Cerebellar nuclear complex (tissue), 1 donor: ENCODE measurements at regions not wholly inside any gene's neighbourhood (a gene's known extent, or its start where the extent isn't known, plus 50 kb on each side); places are given as distances from the start of the nearest gene placed in this dataset.

Experiments
- DNase-seq, 2 experiments: peaks; one replicate each; lab custom pipeline; 2025; lab: John Stamatoyannopoulos, UW

- DNase-seq, result no peak
These were observed 269.9 kb downstream of the MTRR start for GRCh38 chr5:8138884-8139283.

- no peak for DNase-seq
These were observed 281.8 kb downstream of the MTRR start for GRCh38 chr5:8150791-8151190.

- DNase-seq, result no peak
These were observed 287.8 kb downstream of the MTRR start for GRCh38 chr5:8156706-8157105.

- DNase-seq, result no peak
These were observed 288.4 kb downstream of the MTRR start for GRCh38 chr5:8157320-8157822.

GRCh38 chr5:8176101-8176693 is 307.2 kb downstream of the MTRR start:
- no peak for DNase-seq

GRCh38 chr5:8184455-8185063 is 315.6 kb downstream of the MTRR start:
- DNase-seq, result no peak

- DNase-seq, result no peak
These were observed 316.9 kb downstream of the MTRR start for GRCh38 chr5:8185852-8186251.

- no peak for DNase-seq
These were observed 320.1 kb downstream of the MTRR start for GRCh38 chr5:8188874-8189565.

- no peak for DNase-seq
These were observed 323.9 kb downstream of the MTRR start for GRCh38 chr5:8192840-8193239.

GRCh38 chr5:8196061-8196460 is 327.1 kb downstream of the MTRR start:
- DNase-seq, result no peak

GRCh38 chr5:8208307-8208706 is 339.4 kb downstream of the MTRR start:
- no peak for DNase-seq

- DNase-seq, result no peak
These were observed 340.6 kb downstream of the MTRR start for GRCh38 chr5:8209500-8209899.

- DNase-seq, result no peak
These were observed 344.8 kb downstream of the MTRR start for GRCh38 chr5:8213701-8214240.

GRCh38 chr5:8216921-8217320 is 348.0 kb downstream of the MTRR start:
- DNase-seq, result no peak

GRCh38 chr5:8226148-8226547 is 357.2 kb downstream of the MTRR start:
- DNase-seq, result no peak

GRCh38 chr5:8227112-8227511 is 358.2 kb downstream of the MTRR start:
- no peak for DNase-seq

GRCh38 chr5:8229551-8229950 is 360.6 kb downstream of the MTRR start:
- no peak for DNase-seq

- no peak for DNase-seq
These were observed 361.9 kb downstream of the MTRR start for GRCh38 chr5:8230868-8231267.

- DNase-seq, result no peak
These were observed 364.5 kb downstream of the MTRR start for GRCh38 chr5:8233479-8233878.

GRCh38 chr5:8234179-8234770 is 365.3 kb downstream of the MTRR start:
- DNase-seq, result no peak

GRCh38 chr5:8238080-8238479 is 369.1 kb downstream of the MTRR start:
- no peak for DNase-seq

GRCh38 chr5:8239198-8239597 is 370.2 kb downstream of the MTRR start:
- DNase-seq, result no peak

- no peak for DNase-seq
These were observed 370.7 kb downstream of the MTRR start for GRCh38 chr5:8239646-8240045.
